Fibroblast of peridontal ligament (primary cell): ENCODE measurements at regions not wholly inside any gene's neighbourhood (a gene's known extent, or its start where the extent isn't known, plus 50 kb on each side); places are given as distances from the start of the nearest gene placed in this dataset.

Source experiments
- DNase-seq: peaks from one replicate; pipeline ENCODE4 v3.0.0-alpha.2; 2010; ENCODE audit errors: extremely low read depth

- DNase-seq: no peak
These were observed 60.3 kb upstream of the EML4 start for GRCh38 chr2:42108852-42109251.

- no peak for DNase-seq
These were observed 59.1 kb upstream of the EML4 start for GRCh38 chr2:42109959-42110640.

GRCh38 chr2:42110641-42111322 lies 58.4 kb upstream of the EML4 start:
- peak; percentile 81 for DNase-seq

GRCh38 chr2:42112418-42112817 lies 56.7 kb upstream of the EML4 start:
- no peak for DNase-seq

- DNase-seq: no peak
These were observed 55.7 kb upstream of the EML4 start for GRCh38 chr2:42113452-42113851.

- DNase-seq: no peak
These were observed 55.1 kb upstream of the EML4 start for GRCh38 chr2:42114091-42114490.

- no peak for DNase-seq
These were observed 53.6 kb upstream of the EML4 start for GRCh38 chr2:42115588-42115987.

- peak; percentile 93 for DNase-seq
These were observed 52.7 kb upstream of the EML4 start for GRCh38 chr2:42116195-42117181.

GRCh38 chr2:42117182-42117579 lies 52.0 kb upstream of the EML4 start:
- DNase-seq: no peak

GRCh38 chr2:42117923-42118753 lies 51.0 kb upstream of the EML4 start:
- peak; percentile 77 for DNase-seq

GRCh38 chr2:42118754-42119569 lies 50.2 kb upstream of the EML4 start:
- DNase-seq: no peak
